BLaER1 (cell line): ENCODE measurements at regions not wholly inside any gene's neighbourhood (a gene's known extent, or its start where the extent isn't known, plus 50 kb on each side); places are given as distances from the start of the nearest gene placed in this dataset.

Experiments
- H3K27ac ChIP-seq: shearing (Covaris generic); formaldehyde crosslinking; 2 replicates; pipeline ENCODE4 v1.8.1; 2022
- H3K27me3 ChIP-seq: shearing (Covaris generic); formaldehyde crosslinking; 2 replicates; pipeline ENCODE4 v1.8.1; 2022
- H3K36me3 ChIP-seq: shearing (Covaris generic); formaldehyde crosslinking; 2 replicates; pipeline ENCODE4 v1.8.1; 2022
- H3K4me1 ChIP-seq: shearing (Covaris generic); formaldehyde crosslinking; 2 replicates; pipeline ENCODE4 v1.8.1; 2022
- H3K4me2 ChIP-seq: shearing (Covaris generic); formaldehyde crosslinking; 2 replicates; pipeline ENCODE4 v1.8.1; 2022
- H3K4me3 ChIP-seq: shearing (Covaris generic); formaldehyde crosslinking; 2 replicates; pipeline ENCODE4 v1.8.1; 2022
- H3K9ac ChIP-seq: shearing (Covaris generic); formaldehyde crosslinking; 2 replicates; pipeline ENCODE4 v1.8.1; 2022
- H3K9me3 ChIP-seq: shearing (Covaris generic); formaldehyde crosslinking; 2 replicates; pipeline ENCODE4 v1.8.1; 2022
- H4K20me1 ChIP-seq: shearing (Covaris generic); formaldehyde crosslinking; 2 replicates; pipeline ENCODE4 v1.8.1; 2022
- Cebpa-rat ChIP-seq: shearing (Covaris generic); IDR thresholded peaks from 2 replicates; pipeline ENCODE4 v1.8.1; 2022

GRCh38 chr7:69334701-69335100, 263.6 kb upstream of the AUTS2 start:
- no peak overlapping the region for H3K9ac ChIP-seq
- H3K4me1 ChIP-seq = no peaks in the 10 kb centered on the region
- H3K4me3 ChIP-seq = no peak overlapping the region
- no peak for TF ChIP-seq Cebpa-rat
- 0 out of 2 replicates have a peak, but pooled peaks cover 6% of the 10 kb centered on the region for H3K9me3 ChIP-seq
- H3K4me2 ChIP-seq = no peak overlapping the region
- H3K27me3 ChIP-seq = no peaks in the 10 kb centered on the region
- no peak overlapping the region for H3K27ac ChIP-seq
- H4K20me1 ChIP-seq = no peaks in the 10 kb centered on the region
- H3K36me3 ChIP-seq = no peaks in the 10 kb centered on the region

GRCh38 chr7:69335331-69335730, 262.9 kb upstream of the AUTS2 start:
- no peak for TF ChIP-seq Cebpa-rat
- H3K36me3 ChIP-seq = no peaks in the 10 kb centered on the region
- H3K9me3 ChIP-seq = 0 out of 2 replicates have a peak, but pooled peaks cover 5% of the 10 kb centered on the region
- H4K20me1 ChIP-seq = no peaks in the 10 kb centered on the region
- H3K4me1 ChIP-seq = no peaks in the 10 kb centered on the region
- H3K4me3 ChIP-seq = no peak overlapping the region
- no peak overlapping the region for H3K4me2 ChIP-seq
- no peak overlapping the region for H3K27ac ChIP-seq
- H3K9ac ChIP-seq = no peak overlapping the region
- no peaks in the 10 kb centered on the region for H3K27me3 ChIP-seq

- Histone ChIP-seq H3K36me3 (no peaks in the 10 kb centered on the region), H3K9ac (no peak overlapping the region), H3K27me3 (no peaks in the 10 kb centered on the region), H3K9me3 (no peaks in the 10 kb centered on the region), H4K20me1 (no peaks in the 10 kb centered on the region), H3K27ac (no peak overlapping the region), H3K4me2 (no peak overlapping the region), H3K4me1 (no peaks in the 10 kb centered on the region), H3K4me3 (no peak overlapping the region)
- TF ChIP-seq Cebpa-rat = no peak
These were observed 261.3 kb upstream of the AUTS2 start for GRCh38 chr7:69336976-69337375.

GRCh38 chr7:69338144-69338543, 260.1 kb upstream of the AUTS2 start:
- Histone ChIP-seq H3K4me1 (no peaks in the 10 kb centered on the region), H3K9me3 (no peaks in the 10 kb centered on the region), H4K20me1 (no peaks in the 10 kb centered on the region), H3K27me3 (no peaks in the 10 kb centered on the region), H3K4me3 (no peak overlapping the region), H3K9ac (no peak overlapping the region), H3K4me2 (no peak overlapping the region), H3K36me3 (no peaks in the 10 kb centered on the region), H3K27ac (no peak overlapping the region)
- no peak for TF ChIP-seq Cebpa-rat

GRCh38 chr7:69341288-69341687, 257.0 kb upstream of the AUTS2 start:
- Histone ChIP-seq H3K9me3 (no peaks in the 10 kb centered on the region), H3K9ac (no peak overlapping the region), H3K27ac (no peak overlapping the region), H3K4me2 (no peak overlapping the region), H3K27me3 (no peaks in the 10 kb centered on the region), H3K36me3 (no peaks in the 10 kb centered on the region), H3K4me3 (no peak overlapping the region), H3K4me1 (no peaks in the 10 kb centered on the region), H4K20me1 (no peaks in the 10 kb centered on the region)
- TF ChIP-seq Cebpa-rat = no peak

- Histone ChIP-seq H3K9ac (no peak overlapping the region), H3K27ac (no peak overlapping the region)
- TF ChIP-seq Cebpa-rat = no peak
These were observed 256.0 kb upstream of the AUTS2 start for GRCh38 chr7:69342154-69342884.

GRCh38 chr7:69349291-69349690, 249.0 kb upstream of the AUTS2 start:
- Histone ChIP-seq H3K4me2 (no peak overlapping the region), H3K9me3 (no peaks in the 10 kb centered on the region)

More at GRCh38 chr7:69342154-69342884, 256.0 kb upstream of the AUTS2 start:
- no peak overlapping the region for H3K4me2 ChIP-seq
- H4K20me1 ChIP-seq = no peaks in the 10 kb centered on the region
- no peaks in the 10 kb centered on the region for H3K36me3 ChIP-seq
- H3K4me1 ChIP-seq = no peaks in the 10 kb centered on the region
- H3K9me3 ChIP-seq = no peaks in the 10 kb centered on the region
- H3K4me3 ChIP-seq = no peak overlapping the region
- no peaks in the 10 kb centered on the region for H3K27me3 ChIP-seq

GRCh38 chr7:69358163-69358821, 240.0 kb upstream of the AUTS2 start:
- Histone ChIP-seq H3K9me3 (no peaks in the 10 kb centered on the region; the same call in 1 of the 2 replicates), H3K4me2 (no peak overlapping the region), H4K20me1 (no peaks in the 10 kb centered on the region), H3K4me3 (no peak overlapping the region), H3K27me3 (no peaks in the 10 kb centered on the region), H3K9ac (no peak overlapping the region), H3K4me1 (no peaks in the 10 kb centered on the region), H3K36me3 (no peaks in the 10 kb centered on the region), H3K27ac (no peak overlapping the region)
- no peak for TF ChIP-seq Cebpa-rat

More at GRCh38 chr7:69349291-69349690, 249.0 kb upstream of the AUTS2 start:
- no peaks in the 10 kb centered on the region for H3K4me1 ChIP-seq
- H3K9ac ChIP-seq = no peak overlapping the region
- H3K4me3 ChIP-seq = no peak overlapping the region
- H3K36me3 ChIP-seq = no peaks in the 10 kb centered on the region
- no peak for TF ChIP-seq Cebpa-rat
- H3K27ac ChIP-seq = no peak overlapping the region
- H3K27me3 ChIP-seq = no peaks in the 10 kb centered on the region
- H4K20me1 ChIP-seq = no peaks in the 10 kb centered on the region

GRCh38 chr7:69359003-69359700, 239.1 kb upstream of the AUTS2 start:
- H3K36me3 ChIP-seq = no peaks in the 10 kb centered on the region
- H3K4me3 ChIP-seq = no peak overlapping the region
- no peak overlapping the region for H3K27ac ChIP-seq
- H4K20me1 ChIP-seq = no peaks in the 10 kb centered on the region
- H3K9me3 ChIP-seq = no peaks in the 10 kb centered on the region; the same call in 1 of the 2 replicates
- H3K9ac ChIP-seq = no peak overlapping the region
- no peak overlapping the region for H3K4me2 ChIP-seq
- H3K27me3 ChIP-seq = no peaks in the 10 kb centered on the region
- no peak for TF ChIP-seq Cebpa-rat
- H3K4me1 ChIP-seq = no peaks in the 10 kb centered on the region

GRCh38 chr7:69360913-69361312, 237.4 kb upstream of the AUTS2 start:
- Histone ChIP-seq H3K27me3 (no peaks in the 10 kb centered on the region), H3K4me1 (no peaks in the 10 kb centered on the region), H3K4me2 (no peak overlapping the region), H3K9me3 (no peaks in the 10 kb centered on the region), H3K36me3 (no peaks in the 10 kb centered on the region), H4K20me1 (no peaks in the 10 kb centered on the region), H3K27ac (no peak overlapping the region), H3K9ac (no peak overlapping the region), H3K4me3 (no peak overlapping the region)
- no peak for TF ChIP-seq Cebpa-rat
